C4-2B (cell line): ENCODE measurements at regions not wholly inside any gene's neighbourhood (a gene's known extent, or its start where the extent isn't known, plus 50 kb on each side); places are given as distances from the start of the nearest gene placed in this dataset.

Experiments
- H3K27ac ChIP-seq: fragments of 450-650 bp; 2 replicates; pipeline ENCODE4 v1.5.1; 2017
- ZFX ChIP-seq: fragments of 450-650 bp; IDR thresholded peaks from 2 replicates; pipeline ENCODE4 v1.6.1; 2017
- TF ChIP-seq, protein P1 (sequence below): fragments of 450-650 bp; conservative IDR thresholded peaks from 2 replicates; pipeline ENCODE4 v1.5.1; 2017; ENCODE audit warnings: mild to moderate bottlenecking

DNA sequence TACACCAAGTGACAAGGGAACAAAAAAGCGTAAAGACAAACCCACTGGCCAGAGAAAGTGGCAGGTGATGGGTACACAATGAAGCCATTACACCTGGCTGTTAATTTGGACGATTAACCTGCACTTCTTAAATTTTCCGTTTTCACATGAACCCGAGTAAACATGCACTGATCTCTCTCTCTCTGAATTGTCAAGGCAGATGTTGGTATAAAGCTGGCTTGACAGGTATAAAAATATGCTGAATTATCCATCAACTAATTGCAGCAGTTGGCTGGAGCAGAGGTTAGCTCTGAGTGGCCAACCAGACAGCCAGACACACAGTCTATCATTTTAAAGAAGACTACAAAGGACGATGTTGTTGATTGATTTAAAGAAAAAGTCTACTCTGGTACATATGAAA is 561.7 kb upstream of the ALCAM start:
- TF ChIP-seq ZFX, result no peak
- TF ChIP-seq, protein P1, sequence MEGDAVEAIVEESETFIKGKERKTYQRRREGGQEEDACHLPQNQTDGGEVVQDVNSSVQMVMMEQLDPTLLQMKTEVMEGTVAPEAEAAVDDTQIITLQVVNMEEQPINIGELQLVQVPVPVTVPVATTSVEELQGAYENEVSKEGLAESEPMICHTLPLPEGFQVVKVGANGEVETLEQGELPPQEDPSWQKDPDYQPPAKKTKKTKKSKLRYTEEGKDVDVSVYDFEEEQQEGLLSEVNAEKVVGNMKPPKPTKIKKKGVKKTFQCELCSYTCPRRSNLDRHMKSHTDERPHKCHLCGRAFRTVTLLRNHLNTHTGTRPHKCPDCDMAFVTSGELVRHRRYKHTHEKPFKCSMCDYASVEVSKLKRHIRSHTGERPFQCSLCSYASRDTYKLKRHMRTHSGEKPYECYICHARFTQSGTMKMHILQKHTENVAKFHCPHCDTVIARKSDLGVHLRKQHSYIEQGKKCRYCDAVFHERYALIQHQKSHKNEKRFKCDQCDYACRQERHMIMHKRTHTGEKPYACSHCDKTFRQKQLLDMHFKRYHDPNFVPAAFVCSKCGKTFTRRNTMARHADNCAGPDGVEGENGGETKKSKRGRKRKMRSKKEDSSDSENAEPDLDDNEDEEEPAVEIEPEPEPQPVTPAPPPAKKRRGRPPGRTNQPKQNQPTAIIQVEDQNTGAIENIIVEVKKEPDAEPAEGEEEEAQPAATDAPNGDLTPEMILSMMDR, result no peak
- no peak overlapping the region for H3K27ac ChIP-seq

DNA sequence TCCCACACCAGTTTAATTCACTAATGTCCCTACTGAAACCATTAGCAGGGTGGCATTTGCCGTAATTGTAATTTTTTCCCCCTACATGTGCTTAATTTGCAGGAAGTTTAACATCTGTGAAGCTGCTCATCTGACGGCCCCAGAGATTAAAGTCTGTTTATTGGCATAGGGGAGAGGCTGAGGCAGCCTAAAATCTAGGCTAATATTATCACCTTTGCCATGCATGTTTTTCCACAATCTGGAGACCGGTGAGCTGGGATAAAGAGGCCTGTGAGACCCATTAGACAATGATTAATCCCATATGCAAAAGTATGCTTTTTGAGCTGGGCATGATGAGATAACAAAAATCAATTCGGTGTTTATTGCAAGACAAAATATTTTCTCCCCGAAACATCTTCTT is 561.2 kb upstream of the ALCAM start:
- H3K27ac ChIP-seq, result no peak overlapping the region
- TF ChIP-seq, protein P1, result no peak
- TF ChIP-seq ZFX, result no peak

GRCh38 chr3:104810896-104811295 is 555.8 kb upstream of the ALCAM start:
- H3K27ac ChIP-seq, result no peak overlapping the region
- TF ChIP-seq, protein P1, result no peak
- TF ChIP-seq ZFX, result no peak

GRCh38 chr3:104816008-104816407 is 550.7 kb upstream of the ALCAM start:
- TF ChIP-seq, protein P1, result no peak
- TF ChIP-seq ZFX, result no peak
- H3K27ac ChIP-seq, result no peak overlapping the region

DNA sequence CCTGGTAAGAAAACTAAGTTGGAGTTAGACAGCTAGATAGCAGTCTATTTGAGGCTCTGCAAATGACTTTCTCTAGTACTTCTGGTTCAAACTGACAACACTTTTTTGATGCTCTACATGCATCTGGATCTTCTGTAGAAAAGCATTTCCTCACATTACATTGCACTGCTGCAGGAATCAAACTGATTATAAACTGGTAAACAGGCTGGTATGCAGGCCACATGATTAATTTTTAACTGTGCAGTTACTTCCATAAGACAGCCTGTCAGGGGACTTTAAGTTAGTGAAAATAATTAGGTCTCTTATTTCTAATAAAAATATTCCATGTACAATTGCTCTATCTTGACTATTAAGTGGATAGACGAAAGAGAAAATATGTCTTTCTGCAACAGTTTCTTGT is 550.0 kb upstream of the ALCAM start:
- TF ChIP-seq, protein P1, result no peak
- TF ChIP-seq ZFX, result no peak
- no peak overlapping the region for H3K27ac ChIP-seq

DNA sequence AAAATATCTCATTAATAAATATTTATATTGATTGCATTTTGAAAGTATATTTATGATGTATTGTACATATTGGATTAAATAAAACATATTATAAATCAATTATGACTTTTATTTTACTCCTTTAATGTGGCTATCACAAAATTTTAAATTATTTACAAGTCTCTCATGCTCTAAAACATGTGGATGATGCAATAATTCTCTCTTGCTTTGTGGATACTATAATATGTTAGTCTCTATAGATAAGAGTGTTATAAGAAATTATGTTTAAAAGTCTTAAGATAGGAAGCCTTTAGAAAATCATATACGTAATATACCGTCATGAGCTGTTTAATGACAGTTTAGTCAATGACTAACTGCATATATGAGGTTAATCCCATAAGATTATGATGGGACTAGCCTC is 547.4 kb upstream of the ALCAM start:
- H3K27ac ChIP-seq, result no peak overlapping the region
- TF ChIP-seq, protein P1, result no peak
- no peak for TF ChIP-seq ZFX

- TF ChIP-seq, protein P1, result no peak
- TF ChIP-seq ZFX, result no peak
- H3K27ac ChIP-seq, result no peak overlapping the region
Observed at GRCh38 chr3:104820959-104821358, 545.8 kb upstream of the ALCAM start.
